GM12891 (cell line): ENCODE measurements at regions not wholly inside any gene's neighbourhood (a gene's known extent, or its start where the extent isn't known, plus 50 kb on each side); places are given as distances from the start of the nearest gene placed in this dataset.
"Not testable (repeated sequence)": the region's sequence is repeated elsewhere in the genome, so short reads cannot be mapped to it uniquely, and the experiment has no call there.

Experiments used
- DNase-seq: peaks from one replicate; pipeline ENCODE4 v3.0.0; 2011; ENCODE audit warnings: low spot score; ENCODE audit not compliant: insufficient read length
- FAIRE-seq: peaks from 2 replicates; lab custom pipeline; 2011; peaks lifted over from hg19 to GRCh38; lab: Jason Lieb, UNC
- PAX5 ChIP-seq: IDR thresholded peaks from 2 replicates; pipeline ENCODE4 v1.6.1; 2011; ENCODE audit warnings: low read length, moderate library complexity, mild to moderate bottlenecking; ENCODE audit not compliant: insufficient read depth, severe bottlenecking
- POLR2A ChIP-seq: IDR thresholded peaks from 2 replicates; pipeline ENCODE4 v1.6.1; 2011; ENCODE audit warnings: low read depth, low read length, control low read depth
- POLR2AphosphoS5 ChIP-seq: IDR thresholded peaks from 2 replicates; pipeline ENCODE4 v1.6.1; 2011; ENCODE audit warnings: low read depth, low read length, control low read depth
- POU2F2 ChIP-seq: IDR thresholded peaks from 2 replicates; pipeline ENCODE4 v1.6.1; 2011; ENCODE audit warnings: low read depth, mild to moderate bottlenecking, control low read depth, low read length, moderate library complexity
- SPI1 ChIP-seq: IDR thresholded peaks from 2 replicates; pipeline ENCODE4 v1.6.1; 2011; ENCODE audit warnings: low read depth, low read length, control low read depth
- TAF1 ChIP-seq: IDR thresholded peaks from 2 replicates; pipeline ENCODE4 v1.6.1; 2011; ENCODE audit warnings: low read depth, low read length, control low read depth

DNA sequence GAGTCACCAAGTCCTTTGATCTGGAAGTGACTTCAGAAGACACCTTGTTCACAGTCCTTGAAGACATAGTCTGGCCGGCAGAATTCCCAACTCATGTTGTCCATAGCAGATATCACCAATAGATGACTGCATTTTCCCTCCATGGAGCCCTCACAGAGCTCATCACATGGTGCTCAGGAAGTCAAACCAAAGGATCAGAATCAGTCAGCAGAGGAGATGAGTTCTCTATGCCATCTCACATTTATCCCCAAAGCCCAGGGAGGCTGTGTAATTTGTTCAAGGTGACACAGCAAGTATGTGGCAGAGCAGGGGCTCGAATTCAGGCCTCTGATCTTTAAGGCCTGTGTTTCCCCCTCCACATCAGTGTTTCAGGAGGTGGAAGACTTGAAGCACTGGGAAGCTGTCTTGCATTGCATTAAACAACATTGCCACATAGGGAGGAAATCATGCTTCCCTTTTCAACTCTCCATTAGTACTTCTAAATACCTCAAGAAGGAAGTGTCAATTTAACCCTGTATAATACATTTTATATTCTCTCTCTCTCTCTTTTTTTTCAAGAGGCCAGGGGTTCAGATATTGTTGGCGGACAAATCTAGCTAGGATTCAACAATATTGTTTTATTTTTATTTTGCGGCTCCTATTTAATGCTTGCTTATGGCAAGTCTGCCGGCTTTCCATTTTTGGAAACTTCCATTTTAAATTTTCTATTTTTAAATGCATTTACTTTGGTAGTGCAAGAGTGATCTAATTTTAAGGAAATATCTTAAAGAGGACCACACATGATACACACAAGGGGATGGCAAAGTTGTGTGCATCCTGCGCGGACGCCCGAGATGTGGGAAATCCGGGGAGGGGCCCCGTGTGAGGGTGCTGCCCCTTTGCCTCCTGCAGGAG, 61.9 kb downstream of the NPIPB5 start:
- FAIRE-seq, DNase-seq: not testable (repeated sequence)

DNA sequence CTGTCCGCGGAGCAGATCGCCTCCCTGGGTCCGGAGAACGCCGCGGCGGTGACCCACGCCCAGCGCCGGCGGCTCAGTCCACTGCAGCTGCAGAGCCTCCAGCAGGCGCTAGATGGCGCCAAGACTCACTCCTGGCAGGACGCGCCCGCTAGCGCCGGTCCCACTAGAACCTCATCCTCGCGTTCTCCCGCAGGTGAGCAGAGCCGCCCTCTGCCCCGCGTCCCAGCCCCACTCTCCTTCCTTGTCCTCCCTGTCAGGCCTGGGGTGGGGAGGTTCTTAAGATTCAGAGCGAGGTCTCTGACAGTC, 62.5 kb downstream of the NPIPB5 start:
- DNase-seq = not testable (repeated sequence)
- peak; percentile 92 for FAIRE-seq

DNA sequence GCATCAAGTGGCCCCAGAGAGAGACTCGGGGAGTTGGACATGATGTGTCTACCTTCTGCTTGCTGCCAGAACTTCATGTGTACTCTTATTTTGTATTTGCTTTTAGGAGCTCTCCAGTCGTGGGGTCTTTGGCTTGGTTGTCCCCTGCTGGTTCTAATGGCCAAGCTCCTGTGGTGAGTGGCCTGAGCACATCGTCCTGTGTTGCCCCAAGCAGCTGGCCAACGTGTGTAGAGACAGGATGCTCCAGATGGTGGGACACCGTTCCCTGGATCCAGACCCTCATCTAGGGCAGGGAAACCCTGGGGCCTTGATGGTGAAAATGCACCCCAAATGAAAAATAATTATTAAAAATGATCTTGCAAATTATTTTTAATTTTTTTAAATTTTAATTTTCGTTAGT, 65.8 kb downstream of the NPIPB5 start:
- not testable (repeated sequence) for DNase-seq, FAIRE-seq

DNA sequence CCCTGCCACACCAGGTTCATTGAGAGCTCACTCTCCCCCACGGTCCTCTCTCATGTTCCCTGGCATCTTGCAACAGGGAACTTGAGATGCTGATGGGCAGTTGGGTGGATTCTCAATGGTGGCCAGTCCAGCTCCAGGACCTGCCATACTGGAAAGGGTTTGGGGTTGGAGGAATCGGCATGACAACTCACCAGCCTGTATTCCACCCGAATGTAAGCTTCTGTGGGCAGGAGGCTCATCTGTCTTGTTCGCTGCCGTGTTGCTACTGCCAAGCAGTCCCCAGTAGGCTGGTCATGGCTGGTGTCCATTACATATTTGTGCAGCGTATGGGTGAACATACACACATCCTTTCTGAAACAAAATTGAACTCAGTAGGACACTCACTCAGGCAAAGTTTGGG, 72.5 kb downstream of the NPIPB5 start:
- not testable (repeated sequence) for FAIRE-seq

DNA sequence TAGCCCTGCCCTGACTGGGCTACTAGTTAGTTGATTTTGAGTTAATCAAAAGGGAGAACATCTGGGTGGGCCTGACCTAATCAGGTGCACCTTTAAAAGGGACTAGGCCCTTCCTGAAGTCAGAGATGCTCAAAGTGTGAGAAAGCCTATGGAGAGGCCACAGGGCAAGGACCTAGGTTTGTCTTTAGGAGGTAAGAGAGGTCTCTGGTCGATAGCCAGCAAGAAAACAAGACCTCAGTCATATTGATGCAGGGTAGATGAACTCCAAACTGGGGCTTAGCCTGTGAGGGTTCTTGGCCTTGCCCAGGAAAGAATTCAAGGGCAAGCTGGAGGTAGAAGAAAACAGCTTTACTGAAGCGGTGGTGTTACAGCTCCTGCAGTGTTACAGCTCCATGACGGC, 73.8 kb downstream of the NPIPB5 start:
- DNase-seq, FAIRE-seq: not testable (repeated sequence)

More for the DNA sequence above, 72.5 kb downstream of the NPIPB5 start:
- DNase-seq = not testable (repeated sequence)

DNA sequence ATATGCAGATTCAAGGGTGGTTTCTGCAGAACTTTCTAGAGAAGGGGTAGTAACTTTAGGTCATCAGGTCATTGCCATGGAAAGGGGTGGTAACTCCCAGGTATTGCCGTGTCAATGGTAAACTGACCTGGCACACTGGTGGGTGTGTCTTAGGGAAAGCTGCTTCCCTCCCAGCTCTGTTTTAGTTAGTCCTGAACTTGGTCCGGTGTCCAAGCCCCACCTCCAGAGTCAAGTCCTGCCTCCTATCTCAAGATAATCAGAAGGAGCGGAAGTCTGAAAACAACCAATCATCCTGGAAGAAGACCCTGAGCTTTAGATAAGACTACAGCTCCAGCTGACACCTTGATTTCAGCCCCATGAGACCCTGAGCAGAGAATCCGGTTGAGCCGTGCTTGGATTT, 74.2 kb downstream of the NPIPB5 start:
- not testable (repeated sequence) for DNase-seq, FAIRE-seq

DNA sequence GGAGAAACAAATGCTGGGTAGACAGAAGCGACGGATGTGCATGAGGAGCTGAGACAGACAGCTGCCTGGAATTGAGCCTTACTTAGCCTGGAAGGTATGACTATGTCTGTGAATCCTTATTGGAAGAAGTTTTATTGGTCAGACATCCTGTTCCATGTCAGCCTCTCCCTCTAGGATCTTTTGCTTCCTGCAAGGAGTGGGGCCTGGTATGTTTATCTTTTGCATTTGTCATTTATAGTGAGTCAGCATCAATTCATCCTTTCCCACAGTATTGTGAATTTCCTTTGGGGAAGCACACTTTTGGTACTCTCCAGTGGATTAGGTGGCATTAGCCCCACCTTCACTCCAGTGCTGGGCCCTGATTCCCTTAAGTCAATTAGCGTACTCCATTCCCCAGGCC, 74.7 kb downstream of the NPIPB5 start:
- FAIRE-seq = not testable (repeated sequence)

DNA sequence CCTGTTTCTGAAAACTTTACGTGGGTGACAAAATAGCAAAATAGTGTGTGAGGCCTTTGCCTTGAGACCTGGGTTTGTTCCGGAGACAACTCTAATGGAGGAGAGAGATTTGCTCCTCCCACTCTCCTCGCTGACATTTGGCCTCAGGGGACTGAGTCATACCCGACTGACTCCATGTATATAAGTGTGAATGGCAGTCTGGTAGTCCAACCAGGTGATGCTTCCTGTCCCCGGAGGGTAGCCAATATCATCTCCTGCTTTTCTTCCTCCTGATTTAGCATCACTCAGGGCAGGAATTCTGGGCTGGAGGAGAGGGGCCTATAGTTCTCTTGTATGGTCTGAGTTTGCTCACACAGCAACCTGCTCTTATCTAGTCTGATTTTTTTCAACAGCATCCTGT, 76.0 kb downstream of the NPIPB5 start:
- peak; percentile 76 for FAIRE-seq
- not testable (repeated sequence) for DNase-seq

More for the DNA sequence above, 74.7 kb downstream of the NPIPB5 start:
- not testable (repeated sequence) for DNase-seq

DNA sequence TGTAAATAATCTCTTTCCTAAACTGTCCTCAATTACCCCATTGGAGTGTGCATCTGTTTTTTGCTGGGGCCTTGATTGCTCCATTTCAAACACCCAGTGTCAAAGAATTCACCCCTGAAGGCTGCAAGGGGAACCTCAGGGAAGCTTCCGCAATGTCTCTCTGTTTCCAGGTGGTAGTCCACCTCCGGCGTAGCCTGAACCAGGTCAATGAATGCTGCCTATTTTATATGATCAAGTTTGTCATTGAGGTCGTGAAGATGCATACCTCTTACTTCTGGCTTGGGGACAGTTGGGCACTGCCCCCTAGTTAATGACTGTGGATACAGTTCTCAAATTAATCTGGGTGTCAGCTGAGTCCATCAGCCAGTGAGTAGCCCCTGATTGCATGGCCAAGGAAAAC, 79.1 kb downstream of the NPIPB5 start:
- FAIRE-seq = not testable (repeated sequence)

DNA sequence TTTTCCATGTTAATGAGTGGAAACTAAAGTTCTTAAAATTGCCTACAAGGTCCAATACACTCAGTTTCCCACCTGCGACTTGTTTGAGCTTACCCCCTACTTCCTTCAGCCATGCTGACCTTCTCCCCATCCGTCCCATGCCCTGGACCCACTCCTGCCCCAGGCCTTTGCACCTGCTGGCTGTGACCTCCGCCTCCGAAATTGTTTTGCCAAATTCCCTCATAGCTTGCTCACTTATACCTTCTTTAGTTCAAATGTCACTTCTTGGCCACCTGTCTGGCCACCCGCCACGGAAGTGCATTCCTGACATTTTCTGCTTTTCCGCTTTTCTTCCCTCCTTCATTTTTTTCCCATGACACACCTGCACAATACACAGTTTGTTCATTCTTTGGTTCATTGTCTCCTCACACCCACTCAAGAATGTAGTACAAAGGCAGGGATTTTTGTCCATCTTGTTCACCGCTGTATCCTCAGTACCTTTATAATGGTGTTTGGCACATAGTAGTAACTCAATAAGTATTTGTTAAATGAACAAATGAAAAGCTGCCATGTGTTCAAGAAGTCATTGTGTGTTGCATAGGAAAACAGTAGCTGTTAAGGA, 85.9 kb downstream of the NPIPB5 start:
- not testable (repeated sequence) for DNase-seq, FAIRE-seq

More for the DNA sequence above, 79.1 kb downstream of the NPIPB5 start:
- not testable (repeated sequence) for DNase-seq

DNA sequence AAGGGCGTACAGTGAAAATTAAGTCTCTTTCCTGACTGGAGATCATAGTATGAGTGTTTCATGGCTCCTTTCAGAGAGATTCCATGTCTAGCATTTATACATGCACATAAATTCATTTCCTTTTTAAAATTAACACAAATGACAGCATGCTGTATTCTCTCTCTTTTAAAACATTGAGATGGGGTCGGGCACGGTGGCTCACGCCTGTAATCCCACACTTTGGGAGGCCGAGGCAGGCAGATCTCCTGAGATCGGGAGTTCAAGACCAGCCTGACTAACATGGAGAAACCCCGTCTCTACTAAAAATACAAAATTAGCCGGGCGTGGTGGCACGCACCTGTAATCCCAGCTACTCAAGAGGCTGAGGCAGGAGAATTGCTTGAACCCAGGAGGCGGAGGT, 93.1 kb downstream of the NPIPB5 start:
- DNase-seq, FAIRE-seq: not testable (repeated sequence)

DNA sequence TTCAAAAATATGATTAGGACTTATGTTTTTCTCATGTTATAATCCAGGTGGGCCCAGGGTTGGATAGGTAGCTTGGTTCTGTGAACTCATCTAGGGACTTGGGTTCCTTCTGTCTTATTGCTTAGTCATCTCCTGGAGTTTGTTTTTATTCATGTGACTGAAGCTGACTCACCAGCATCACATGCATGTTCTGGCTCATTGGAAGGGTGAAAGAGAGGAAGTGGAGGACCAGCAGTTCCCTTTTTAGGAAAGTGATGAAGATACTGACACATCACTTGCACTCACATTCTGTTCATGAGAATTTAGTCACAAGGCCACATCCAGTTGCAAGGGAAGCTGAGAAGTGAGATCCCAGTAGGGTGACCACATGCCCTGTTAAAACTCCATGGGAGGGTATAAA, 95.9 kb downstream of the NPIPB5 start:
- not testable (repeated sequence) for FAIRE-seq

DNA sequence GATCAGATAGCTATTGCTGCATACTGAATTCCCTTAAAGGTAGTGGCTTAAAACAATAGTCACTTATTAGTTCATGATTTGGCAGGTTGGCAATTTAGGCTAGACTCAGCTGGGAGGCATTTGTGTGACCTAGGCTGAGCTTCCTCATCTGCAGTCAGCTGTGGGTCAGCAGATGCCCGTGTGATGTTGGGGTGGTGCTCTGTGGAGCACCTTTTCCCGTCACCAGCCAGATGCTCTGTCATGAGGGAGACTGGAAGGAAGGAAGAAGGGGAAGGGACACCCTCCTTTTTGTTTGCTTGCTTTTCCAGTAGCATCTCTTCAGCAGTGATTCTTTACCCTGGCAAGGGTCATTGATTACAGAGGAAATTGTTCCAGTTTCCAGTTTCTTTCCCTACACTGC, 99.1 kb downstream of the NPIPB5 start:
- FAIRE-seq, DNase-seq: not testable (repeated sequence)

More for the DNA sequence above, 95.9 kb downstream of the NPIPB5 start:
- DNase-seq = not testable (repeated sequence)

DNA sequence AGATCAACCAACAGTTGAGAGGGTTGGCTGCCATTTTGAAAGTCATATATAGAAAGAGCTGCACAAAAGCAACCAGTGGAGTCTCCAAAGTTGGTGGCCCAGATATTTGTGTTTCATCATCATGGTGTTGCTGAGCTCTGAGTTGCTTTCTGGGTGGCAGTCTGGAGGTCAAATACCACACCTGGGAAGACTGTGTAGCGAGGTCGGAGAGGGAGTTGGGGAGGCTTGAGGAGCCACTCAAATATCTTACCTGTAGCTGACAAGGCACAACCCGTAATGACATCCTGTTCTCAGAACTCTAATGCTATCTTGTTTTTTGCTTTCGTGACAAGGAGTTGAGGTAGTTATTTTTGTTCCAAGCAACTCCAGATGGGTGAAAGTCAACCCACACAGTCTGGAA, 100.4 kb downstream of the NPIPB5 start:
- not testable (repeated sequence) for DNase-seq, FAIRE-seq

DNA sequence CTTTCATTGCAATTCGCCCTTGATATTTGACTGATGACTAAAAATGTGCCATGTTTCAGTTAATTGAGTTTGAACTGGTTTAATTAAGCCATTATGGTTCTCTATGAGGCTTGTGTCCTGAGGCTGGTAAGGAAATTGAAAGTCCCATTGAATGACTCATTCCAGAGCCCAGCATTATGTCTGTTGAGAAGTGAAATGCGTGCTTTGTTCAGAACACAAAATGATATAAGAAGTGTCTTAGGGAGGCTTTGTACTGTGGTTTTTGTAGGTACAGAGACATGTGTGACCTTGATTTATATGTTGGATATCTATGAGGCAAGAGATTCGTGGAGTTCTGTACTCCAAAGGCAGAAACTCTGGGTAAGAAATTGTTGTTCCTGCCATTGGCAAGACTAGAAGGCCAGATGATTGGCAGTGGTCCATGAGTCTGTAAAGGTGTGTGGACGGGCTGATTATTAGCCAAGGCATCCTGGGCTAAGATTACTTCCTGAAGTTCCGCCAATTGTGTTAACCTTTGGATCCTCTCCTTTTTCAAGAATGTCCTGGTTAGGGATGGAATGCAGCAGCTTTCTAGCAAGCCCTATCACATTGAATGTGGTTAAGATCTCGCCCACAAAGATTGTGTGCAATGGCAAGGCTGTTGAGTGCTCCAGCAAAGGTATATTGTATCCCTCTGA, 103.7 kb downstream of the NPIPB5 start:
- no peak for DNase-seq
- FAIRE-seq = no peak
- TF ChIP-seq POU2F2 = no peak
- no peak for TF ChIP-seq PAX5
- no peak for TF ChIP-seq POLR2AphosphoS5
- TF ChIP-seq TAF1 = no peak
- TF ChIP-seq SPI1 = no peak
- TF ChIP-seq POLR2A = no peak
